ENCODE measurements at regions not wholly inside any gene's neighbourhood (a gene's known extent, or its start where the extent isn't known, plus 50 kb on each side); places are given as distances from the start of the nearest gene placed in this dataset.
"Not testable (repeated sequence)": the region's sequence is repeated elsewhere in the genome, so short reads cannot be mapped to it uniquely, and the experiment has no call there.

GRCh38 chr2:83969085-83969484, 490.0 kb downstream of the SUCLG1 start:
- no peak for DNase-seq (ENCODE audit: low read depth)

- no peak for DNase-seq (ENCODE audit: low read depth)
Measured at GRCh38 chr2:83967854-83968253, 491.2 kb downstream of the SUCLG1 start.

GRCh38 chr2:83966946-83967345, 492.1 kb downstream of the SUCLG1 start:
- not testable (repeated sequence) for DNase-seq (ENCODE audit: low read depth)

DNA sequence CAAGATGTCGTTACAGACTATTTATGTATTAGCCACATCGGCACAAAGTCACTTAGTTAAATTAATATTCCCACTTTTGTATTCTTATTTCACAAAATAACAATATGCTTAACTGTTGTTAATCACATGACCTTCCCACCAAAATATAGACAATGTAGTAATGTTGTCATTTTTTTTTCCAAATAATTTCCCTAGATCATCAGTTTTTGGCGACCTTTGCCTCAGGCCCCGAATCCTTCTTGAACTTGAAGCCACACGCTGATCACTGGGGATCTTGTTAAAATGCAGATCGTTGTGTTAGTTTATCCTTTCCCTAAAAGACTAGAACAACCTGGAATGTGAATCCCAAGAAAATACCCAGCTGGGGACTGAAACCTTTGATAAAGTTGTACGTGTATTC, 497.6 kb downstream of the SUCLG1 start:
- no peak for DNase-seq (ENCODE audit: low read depth)

DNA sequence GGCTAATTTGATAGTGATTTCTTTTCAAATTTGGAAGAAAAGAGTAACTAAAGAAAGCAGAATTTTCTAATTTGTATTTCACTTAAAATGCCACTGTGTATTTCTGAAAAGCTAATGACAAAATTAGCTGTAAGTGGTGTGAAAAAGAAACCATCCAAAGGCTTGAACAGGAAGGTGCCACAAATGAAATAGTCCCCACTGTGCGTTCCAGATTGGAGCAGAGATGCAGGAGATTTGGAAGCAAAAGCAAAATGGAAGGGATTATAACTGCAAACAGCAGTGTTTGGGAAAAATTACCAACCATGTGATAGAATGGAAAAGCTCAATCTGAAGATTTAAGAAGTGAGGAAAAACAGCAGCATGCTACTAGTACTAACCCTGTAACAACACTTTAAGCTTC, 498.7 kb downstream of the SUCLG1 start:
- DNase-seq (ENCODE audit: low read depth): no peak

DNA sequence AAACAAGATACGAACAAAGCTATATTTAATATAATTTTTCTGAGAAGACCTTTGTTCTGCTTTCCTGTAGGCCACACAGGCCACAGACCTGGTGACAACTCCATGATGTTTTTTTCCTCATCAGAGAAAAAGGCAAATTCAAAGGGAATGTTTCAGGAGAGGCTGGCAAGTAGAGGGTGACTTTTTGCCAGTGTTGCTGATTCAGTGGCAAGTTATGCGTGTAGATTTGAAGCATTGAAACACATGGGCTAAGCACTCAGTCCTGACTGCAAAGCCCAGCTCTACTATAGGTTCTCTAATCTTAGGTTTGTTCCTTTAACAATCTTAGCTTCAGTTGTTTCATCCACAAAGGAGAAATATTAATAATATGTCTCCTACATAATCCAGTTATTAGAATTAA, 499.8 kb downstream of the SUCLG1 start:
- no peak for DNase-seq (ENCODE audit: low read depth)

DNA sequence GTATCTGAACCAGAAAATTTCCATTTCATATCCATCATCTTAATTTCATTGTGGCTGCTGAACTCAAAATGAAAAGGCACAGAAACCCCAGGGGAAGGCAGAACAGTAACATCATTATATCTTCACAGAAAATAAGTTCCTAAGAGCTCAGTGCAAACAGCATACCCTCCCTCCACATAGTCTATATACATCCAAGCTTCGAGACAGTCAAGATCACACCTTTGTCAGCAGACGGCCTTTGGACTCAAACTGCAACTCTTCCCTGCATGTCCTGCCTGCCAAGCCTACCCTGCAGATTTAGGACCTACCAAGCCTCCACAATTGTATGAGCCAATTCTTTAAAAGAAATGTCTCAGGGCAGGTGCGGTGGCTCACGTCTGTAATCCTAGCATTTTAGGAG, 502.1 kb downstream of the SUCLG1 start:
- no peak for DNase-seq (ENCODE audit: low read depth)

DNA sequence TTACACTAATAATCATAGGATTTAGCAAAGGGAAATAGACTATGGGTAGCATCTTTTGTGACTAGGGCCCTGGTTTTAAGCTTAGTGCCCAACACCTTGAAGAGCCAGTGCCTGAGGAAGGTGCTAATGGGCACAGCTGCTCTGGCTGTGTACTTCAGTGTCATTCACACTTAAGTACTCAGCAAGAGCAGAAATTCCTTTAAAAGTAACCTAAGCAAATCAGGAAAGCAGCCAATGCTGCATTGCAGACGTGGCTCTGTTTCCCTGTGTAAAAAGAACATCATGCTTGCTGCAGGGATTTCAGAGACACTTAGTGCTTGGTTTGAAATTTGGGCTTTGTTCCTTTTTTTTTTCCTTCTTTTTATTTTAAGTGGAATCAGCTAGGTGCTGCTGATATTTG, 505.4 kb downstream of the SUCLG1 start:
- no peak for DNase-seq (ENCODE audit: low read depth)

GRCh38 chr2:83951378-83951947, 507.6 kb downstream of the SUCLG1 start:
- DNase-seq (ENCODE audit: low read depth): no peak

DNA sequence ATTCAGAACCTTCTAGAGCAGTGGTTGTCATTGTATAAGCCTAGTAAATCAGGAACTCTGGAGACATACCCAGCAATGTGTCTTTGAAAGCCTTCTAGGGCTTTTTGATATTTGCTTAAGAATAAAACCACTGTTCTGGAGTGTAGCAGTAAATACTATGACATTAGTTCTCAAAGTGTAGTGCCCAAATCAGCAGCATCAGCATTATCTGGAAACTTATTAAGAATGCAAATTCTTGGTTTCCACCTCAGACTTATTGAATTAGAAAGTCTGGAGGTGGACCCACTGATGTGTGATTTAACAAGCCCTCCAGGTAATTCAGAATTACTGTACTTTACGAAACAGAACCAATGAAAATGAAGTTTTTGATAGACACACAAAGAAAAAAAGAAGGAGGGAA, 509.7 kb downstream of the SUCLG1 start:
- no peak for DNase-seq (ENCODE audit: low read depth)

GRCh38 chr2:83944191-83944590, 514.9 kb downstream of the SUCLG1 start:
- DNase-seq (ENCODE audit: low read depth): no peak

DNA sequence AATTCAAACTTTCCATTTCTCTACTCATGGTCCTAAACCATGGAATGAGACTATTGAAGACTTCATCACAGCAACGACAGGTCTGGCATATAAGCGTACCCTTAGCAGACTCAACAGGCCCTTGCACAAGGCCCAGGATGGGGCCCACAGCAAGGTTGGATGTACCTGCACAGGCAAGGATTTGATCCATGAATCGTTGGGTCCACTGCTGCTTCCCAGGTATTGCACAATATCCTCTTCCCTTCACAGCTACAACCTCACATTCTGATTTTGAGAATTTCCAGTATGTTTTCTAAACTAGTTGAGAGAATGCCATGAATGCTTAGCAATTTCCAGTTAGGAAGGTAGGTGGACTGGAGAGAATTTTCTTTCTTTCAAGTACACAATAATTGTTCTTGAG, 515.8 kb downstream of the SUCLG1 start:
- DNase-seq (ENCODE audit: low read depth): no peak

GRCh38 chr2:83941886-83942285, 517.2 kb downstream of the SUCLG1 start:
- no peak for DNase-seq (ENCODE audit: low read depth)

DNA sequence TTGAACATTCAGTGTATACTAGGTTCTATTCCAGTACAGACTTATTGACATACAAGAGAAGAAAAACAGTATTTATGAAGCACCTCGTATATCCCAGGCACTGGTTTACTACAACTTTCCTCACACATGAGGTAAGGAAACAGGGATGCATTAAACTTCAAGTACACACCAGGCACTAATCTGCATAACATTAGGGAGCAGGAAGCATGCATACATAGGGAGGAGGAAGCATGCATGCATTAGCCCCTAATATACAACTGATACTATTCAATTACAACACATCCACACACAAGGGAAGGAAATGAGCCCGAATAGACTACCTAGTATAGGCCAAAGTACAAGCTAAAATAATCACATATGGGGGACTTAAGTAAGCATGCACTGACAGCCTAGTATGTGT, 525.3 kb downstream of the SUCLG1 start:
- no peak for DNase-seq (ENCODE audit: low read depth)

DNA sequence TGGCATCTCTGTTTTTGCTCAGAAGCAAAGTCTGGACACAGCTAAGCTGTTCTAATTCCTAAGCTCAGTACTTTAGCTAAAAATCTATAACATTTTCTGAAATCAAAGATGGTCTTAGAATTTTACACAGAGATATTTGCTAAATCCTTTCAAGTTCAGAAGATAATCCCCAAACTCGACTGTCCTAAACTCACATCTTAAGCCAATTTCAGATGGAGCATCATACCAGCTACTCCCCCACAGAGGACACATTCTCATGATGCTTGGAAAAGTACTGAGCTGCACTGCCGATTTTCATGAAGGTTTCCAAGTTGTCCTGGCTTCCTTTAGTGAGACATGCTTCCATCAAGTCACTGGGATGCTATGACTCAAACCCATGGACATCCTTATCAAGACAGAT, 535.5 kb downstream of the SUCLG1 start:
- no peak for DNase-seq (ENCODE audit: low read depth)

DNA sequence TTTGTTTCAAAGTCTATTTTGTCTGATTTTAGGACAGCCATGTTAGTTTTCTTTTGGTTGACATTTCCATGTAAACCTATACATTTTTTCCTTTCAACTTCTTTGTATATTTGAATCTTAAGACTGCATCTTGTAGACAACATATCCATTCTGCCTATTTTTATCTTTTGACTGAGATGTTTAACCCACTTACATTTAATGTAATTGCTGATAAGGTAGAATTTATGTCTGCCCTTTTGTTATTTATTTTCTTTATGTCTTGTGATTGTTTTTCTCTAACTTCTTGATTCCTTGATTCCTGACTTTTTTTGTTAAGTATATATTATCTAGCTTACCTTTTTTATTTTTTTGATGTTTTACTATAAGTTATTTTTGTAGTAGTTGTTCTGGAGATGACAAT, 542.5 kb downstream of the SUCLG1 start:
- DNase-seq (ENCODE audit: low read depth): no peak

GRCh38 chr2:83915381-83915780, 543.7 kb downstream of the SUCLG1 start:
- no peak for DNase-seq (ENCODE audit: low read depth)

- DNase-seq (ENCODE audit: low read depth): no peak
Measured at GRCh38 chr2:83908750-83909149, 550.3 kb downstream of the SUCLG1 start.

DNA sequence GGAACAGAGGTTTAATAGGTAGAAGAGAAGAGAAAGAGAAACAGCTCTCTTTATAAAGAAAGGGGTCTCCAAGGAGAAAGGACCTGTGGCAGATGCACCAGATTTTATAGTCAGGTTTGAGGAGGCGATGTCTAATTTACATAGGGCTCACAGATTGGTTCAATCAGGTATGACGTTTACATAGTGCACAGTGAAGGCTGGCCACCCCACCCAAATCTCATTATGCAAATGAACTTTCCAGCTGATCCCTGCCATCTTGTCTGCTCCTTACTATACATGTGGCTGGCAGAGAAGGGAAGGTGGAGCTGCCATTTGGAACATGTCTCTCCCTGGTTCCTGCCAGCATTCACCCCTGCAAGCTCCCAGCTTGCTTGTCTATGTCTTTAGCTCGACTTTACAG, 557.8 kb downstream of the SUCLG1 start:
- DNase-seq (ENCODE audit: low read depth): no peak

DNA sequence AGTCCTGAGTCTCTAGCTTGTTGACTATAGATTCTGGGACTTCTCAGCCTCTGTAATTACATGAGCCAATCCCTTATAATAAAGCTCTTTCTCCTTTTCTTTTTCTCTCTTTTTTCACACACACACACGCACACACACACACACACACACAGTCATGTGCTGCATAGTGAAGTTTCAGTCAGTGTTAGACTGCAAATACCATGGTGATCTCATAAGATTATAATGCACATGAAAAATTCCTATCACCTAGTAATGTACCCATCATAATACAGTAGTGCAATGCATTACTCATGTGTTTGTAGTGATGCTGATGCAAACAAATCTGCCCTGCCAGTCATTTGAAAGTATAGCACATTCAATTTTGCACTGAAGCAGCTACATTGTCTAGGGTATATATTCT, 558.2 kb downstream of the SUCLG1 start:
- DNase-seq (ENCODE audit: low read depth): no peak

GRCh38 chr2:83899271-83899670, 559.8 kb downstream of the SUCLG1 start:
- DNase-seq (ENCODE audit: low read depth): no peak

- DNase-seq (ENCODE audit: low read depth): no peak
Measured at GRCh38 chr2:83894976-83895375, 564.1 kb downstream of the SUCLG1 start.

GRCh38 chr2:83887757-83888156, 571.3 kb downstream of the SUCLG1 start:
- DNase-seq (ENCODE audit: low read depth): no peak

DNA sequence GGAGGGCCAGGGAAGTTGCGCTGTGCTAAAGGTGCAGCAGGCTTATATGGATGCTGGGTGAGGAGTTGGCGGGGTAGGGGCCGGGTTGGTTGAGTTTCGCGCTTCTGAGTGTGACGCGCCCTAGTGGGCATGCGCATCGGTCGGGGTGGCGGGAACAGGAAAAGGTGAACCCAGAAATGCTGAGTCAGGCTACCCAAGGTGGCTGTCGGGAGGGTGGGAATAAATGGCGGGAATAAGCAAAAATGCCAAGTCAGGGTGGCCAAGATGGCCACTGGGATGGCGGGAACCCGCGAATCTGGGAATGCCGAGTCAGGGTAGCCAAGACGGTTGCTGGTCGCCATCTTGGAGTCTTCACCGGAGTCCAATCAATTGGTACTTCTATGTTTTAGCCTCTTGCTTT, 580.0 kb downstream of the SUCLG1 start:
- DNase-seq (ENCODE audit: low read depth): no peak

DNA sequence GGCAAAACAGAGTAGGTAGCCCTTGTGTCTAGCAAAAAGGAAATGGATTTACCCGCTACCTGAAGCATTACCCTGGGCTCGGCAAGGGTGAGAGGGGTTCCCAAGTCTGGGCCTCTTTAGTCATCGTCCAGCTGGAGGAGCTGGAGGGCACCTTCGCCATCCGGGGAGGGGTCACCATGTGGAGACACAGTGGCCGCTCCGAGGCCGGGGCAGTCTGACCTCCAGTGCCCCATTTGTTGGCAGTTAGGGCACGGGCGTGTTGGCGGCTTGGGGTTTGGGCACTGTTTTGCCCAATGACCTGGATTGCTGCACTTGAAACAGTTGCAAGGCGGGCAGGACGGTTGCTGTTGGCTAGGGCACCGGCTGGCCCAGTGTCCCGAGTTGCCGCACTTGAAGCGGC, 581.8 kb downstream of the SUCLG1 start:
- DNase-seq (ENCODE audit: low read depth): not testable (repeated sequence)

All from T follicular helper cell (primary cell).